WTC11 (cell line): ENCODE measurements at regions not wholly inside any gene's neighbourhood (a gene's known extent, or its start where the extent isn't known, plus 50 kb on each side); places are given as distances from the start of the nearest gene placed in this dataset.

Experiments used
- ATAC-seq: fragments of 200-7000 bp; cut with Tn5 transposase; 2 replicates; pipeline ENCODE4 v1.10.0; 2021; ENCODE audit warnings: mild to moderate bottlenecking, moderate library complexity
- CTCF ChIA-PET: fragments of 300-600 bp; sonication (Branson Sonifier 250); formaldehyde crosslinking; loops from one replicate; lab custom pipeline; 2021; ENCODE audit warnings: antibody characterized with exemption; lab: Charles Lee
- POLR2A ChIA-PET: fragments of 350-600 bp; sonication (Branson Sonifier 250); formaldehyde crosslinking; loops from one replicate; lab custom pipeline; 2021; ENCODE audit warnings: antibody characterized with exemption; lab: Charles Lee
- DNase-seq: peaks from one replicate; pipeline ENCODE4 v3.0.0; 2021; ENCODE audit warnings: low spot score
- H3K27ac Mint-ChIP-seq: 2 replicates; pipeline ENCODE4 v1.8.0; 2021; ENCODE audit warnings: mixed read lengths
- H3K27me3 Mint-ChIP-seq: 2 replicates; pipeline ENCODE4 v1.8.0; 2021; ENCODE audit warnings: low read depth, mild to moderate bottlenecking, moderate library complexity, mixed read lengths
- H3K36me3 Mint-ChIP-seq: 2 replicates; pipeline ENCODE4 v1.8.0; 2021; ENCODE audit warnings: mixed read lengths
- H3K4me1 Mint-ChIP-seq: 2 replicates; pipeline ENCODE4 v1.8.0; 2022; ENCODE audit warnings: mixed read lengths
- H3K4me3 Mint-ChIP-seq: 2 replicates; pipeline ENCODE4 v1.8.0; 2021; ENCODE audit warnings: mild to moderate bottlenecking, moderate library complexity, mixed read lengths
- H3K9me3 Mint-ChIP-seq: 2 replicates; pipeline ENCODE4 v1.8.0; 2021; ENCODE audit warnings: mixed read lengths
- ATF1 ChIP-seq: sonication (generic); formaldehyde crosslinking; IDR thresholded peaks from 2 replicates; pipeline ENCODE4 v1.8.1; 2023; ENCODE audit warnings: mild to moderate bottlenecking, moderate library complexity, missing genetic modification reagents
- ESRRA ChIP-seq: sonication (generic); formaldehyde crosslinking; IDR thresholded peaks from 2 replicates; pipeline ENCODE4 v1.8.1; 2022; ENCODE audit warnings: mild to moderate bottlenecking, missing genetic modification reagents, borderline replicate concordance
- GTF2I ChIP-seq: fragments of 250-450 bp; sonication (Bioruptor Pico); conservative IDR thresholded peaks from 2 replicates; pipeline ENCODE4 v1.4.0; 2021; ENCODE audit warnings: mild to moderate bottlenecking
- IRF2 ChIP-seq: sonication (generic); formaldehyde crosslinking; IDR thresholded peaks from 2 replicates; pipeline ENCODE4 v1.8.0; 2022; ENCODE audit warnings: low read depth, missing genetic modification reagents, borderline replicate concordance
- MXD4 ChIP-seq: fragments of 250-450 bp; sonication (Bioruptor Pico); IDR thresholded peaks from 2 replicates; pipeline ENCODE4 v1.8.0; 2021; ENCODE audit warnings: mild to moderate bottlenecking, moderate library complexity, borderline replicate concordance
- NR1H2 ChIP-seq: sonication (generic); formaldehyde crosslinking; IDR thresholded peaks from 2 replicates; pipeline ENCODE4 v1.9.0; 2021; ENCODE audit warnings: mild to moderate bottlenecking, moderate library complexity, missing genetic modification reagents
- NR2C2 ChIP-seq: sonication (generic); formaldehyde crosslinking; IDR thresholded peaks from 2 replicates; pipeline ENCODE4 v1.8.0; 2022; ENCODE audit warnings: mild to moderate bottlenecking, missing genetic modification reagents
- PRRX2 ChIP-seq: fragments of 250-450 bp; sonication (Bioruptor Pico); IDR thresholded peaks from 2 replicates; pipeline ENCODE4 v1.8.0; 2021; ENCODE audit warnings: mild to moderate bottlenecking
- SMAD3 ChIP-seq: sonication (generic); formaldehyde crosslinking; IDR thresholded peaks from 2 replicates; pipeline ENCODE4 v1.8.0; 2022; ENCODE audit warnings: missing genetic modification reagents, mild to moderate bottlenecking, borderline replicate concordance
- ZNF219 ChIP-seq: sonication (generic); formaldehyde crosslinking; IDR thresholded peaks from 2 replicates; pipeline ENCODE4 v1.8.0; 2023; ENCODE audit warnings: missing genetic modification reagents, mild to moderate bottlenecking, borderline replicate concordance
- ZNF232 ChIP-seq: sonication (generic); formaldehyde crosslinking; IDR thresholded peaks from 2 replicates; pipeline ENCODE4 v1.8.0; 2022; ENCODE audit warnings: mild to moderate bottlenecking, missing genetic modification reagents
- ZNF317 ChIP-seq: sonication (generic); formaldehyde crosslinking; IDR thresholded peaks from 2 replicates; pipeline ENCODE4 v1.8.1; 2023; ENCODE audit warnings: low read depth, mild to moderate bottlenecking, moderate library complexity, missing genetic modification reagents, borderline replicate concordance
- ZNF396 ChIP-seq: fragments of 250-450 bp; sonication (Bioruptor Pico); IDR thresholded peaks from 2 replicates; pipeline ENCODE4 v1.8.0; 2021; ENCODE audit warnings: mild to moderate bottlenecking, moderate library complexity, borderline replicate concordance
- TF ChIP-seq, protein P1 (sequence below): sonication (generic); formaldehyde crosslinking; IDR thresholded peaks from 2 replicates; pipeline ENCODE4 v1.8.1; 2023; ENCODE audit warnings: mild to moderate bottlenecking, missing genetic modification reagents, borderline replicate concordance
- TF ChIP-seq, protein P2 (sequence below): sonication (generic); formaldehyde crosslinking; IDR thresholded peaks from 2 replicates; pipeline ENCODE4 v1.8.1; 2022; ENCODE audit warnings: mild to moderate bottlenecking, moderate library complexity, missing genetic modification reagents
- TF ChIP-seq, protein P3 (sequence below): sonication (generic); formaldehyde crosslinking; IDR thresholded peaks from 2 replicates; pipeline ENCODE4 v1.8.1; 2022; ENCODE audit warnings: low read depth, missing genetic modification reagents, borderline replicate concordance
- TF ChIP-seq, protein P4 (sequence below): sonication (generic); formaldehyde crosslinking; conservative IDR thresholded peaks from 2 replicates; pipeline ENCODE4 v1.8.1; 2023; ENCODE audit warnings: mild to moderate bottlenecking, low read depth, missing genetic modification reagents, moderate library complexity
- TF ChIP-seq, protein P5 (sequence below): fragments of 250-450 bp; sonication (Bioruptor Pico); IDR thresholded peaks from 2 replicates; pipeline ENCODE4 v1.8.0; 2021; ENCODE audit warnings: mild to moderate bottlenecking

DNA sequence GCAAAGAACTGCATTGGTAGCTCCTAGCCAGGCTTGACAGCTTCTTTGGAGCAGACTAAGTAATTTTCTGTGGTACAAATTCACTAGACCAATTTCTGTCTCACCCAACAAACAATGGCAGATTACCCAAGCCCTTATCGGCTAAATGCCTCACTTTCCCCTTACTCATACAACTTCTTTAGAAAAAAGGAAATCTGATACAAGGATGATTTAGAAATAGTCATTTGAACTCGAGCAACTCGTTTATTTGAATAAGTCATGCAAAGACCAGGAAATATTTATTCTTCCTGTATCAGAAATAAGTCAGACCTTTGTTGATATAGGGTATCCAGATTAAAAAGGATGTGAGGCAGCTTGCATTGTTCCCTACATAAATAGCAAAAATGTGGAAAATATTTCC, 170.4 kb upstream of the CDH6 start (continued):
- TF ChIP-seq, protein P1, sequence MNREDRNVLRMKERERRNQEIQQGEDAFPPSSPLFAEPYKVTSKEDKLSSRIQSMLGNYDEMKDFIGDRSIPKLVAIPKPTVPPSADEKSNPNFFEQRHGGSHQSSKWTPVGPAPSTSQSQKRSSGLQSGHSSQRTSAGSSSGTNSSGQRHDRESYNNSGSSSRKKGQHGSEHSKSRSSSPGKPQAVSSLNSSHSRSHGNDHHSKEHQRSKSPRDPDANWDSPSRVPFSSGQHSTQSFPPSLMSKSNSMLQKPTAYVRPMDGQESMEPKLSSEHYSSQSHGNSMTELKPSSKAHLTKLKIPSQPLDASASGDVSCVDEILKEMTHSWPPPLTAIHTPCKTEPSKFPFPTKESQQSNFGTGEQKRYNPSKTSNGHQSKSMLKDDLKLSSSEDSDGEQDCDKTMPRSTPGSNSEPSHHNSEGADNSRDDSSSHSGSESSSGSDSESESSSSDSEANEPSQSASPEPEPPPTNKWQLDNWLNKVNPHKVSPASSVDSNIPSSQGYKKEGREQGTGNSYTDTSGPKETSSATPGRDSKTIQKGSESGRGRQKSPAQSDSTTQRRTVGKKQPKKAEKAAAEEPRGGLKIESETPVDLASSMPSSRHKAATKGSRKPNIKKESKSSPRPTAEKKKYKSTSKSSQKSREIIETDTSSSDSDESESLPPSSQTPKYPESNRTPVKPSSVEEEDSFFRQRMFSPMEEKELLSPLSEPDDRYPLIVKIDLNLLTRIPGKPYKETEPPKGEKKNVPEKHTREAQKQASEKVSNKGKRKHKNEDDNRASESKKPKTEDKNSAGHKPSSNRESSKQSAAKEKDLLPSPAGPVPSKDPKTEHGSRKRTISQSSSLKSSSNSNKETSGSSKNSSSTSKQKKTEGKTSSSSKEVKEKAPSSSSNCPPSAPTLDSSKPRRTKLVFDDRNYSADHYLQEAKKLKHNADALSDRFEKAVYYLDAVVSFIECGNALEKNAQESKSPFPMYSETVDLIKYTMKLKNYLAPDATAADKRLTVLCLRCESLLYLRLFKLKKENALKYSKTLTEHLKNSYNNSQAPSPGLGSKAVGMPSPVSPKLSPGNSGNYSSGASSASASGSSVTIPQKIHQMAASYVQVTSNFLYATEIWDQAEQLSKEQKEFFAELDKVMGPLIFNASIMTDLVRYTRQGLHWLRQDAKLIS (CRISPR knock-in tag): no peak
- no peak for TF ChIP-seq ZNF219 (CRISPR knock-in tag)
- TF ChIP-seq, protein P2, sequence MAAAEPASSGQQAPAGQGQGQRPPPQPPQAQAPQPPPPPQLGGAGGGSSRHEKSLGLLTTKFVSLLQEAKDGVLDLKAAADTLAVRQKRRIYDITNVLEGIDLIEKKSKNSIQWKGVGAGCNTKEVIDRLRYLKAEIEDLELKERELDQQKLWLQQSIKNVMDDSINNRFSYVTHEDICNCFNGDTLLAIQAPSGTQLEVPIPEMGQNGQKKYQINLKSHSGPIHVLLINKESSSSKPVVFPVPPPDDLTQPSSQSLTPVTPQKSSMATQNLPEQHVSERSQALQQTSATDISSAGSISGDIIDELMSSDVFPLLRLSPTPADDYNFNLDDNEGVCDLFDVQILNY (CRISPR knock-in tag): no peak
- TF ChIP-seq ZNF232 (CRISPR knock-in tag): no peak
- TF ChIP-seq, protein P3, sequence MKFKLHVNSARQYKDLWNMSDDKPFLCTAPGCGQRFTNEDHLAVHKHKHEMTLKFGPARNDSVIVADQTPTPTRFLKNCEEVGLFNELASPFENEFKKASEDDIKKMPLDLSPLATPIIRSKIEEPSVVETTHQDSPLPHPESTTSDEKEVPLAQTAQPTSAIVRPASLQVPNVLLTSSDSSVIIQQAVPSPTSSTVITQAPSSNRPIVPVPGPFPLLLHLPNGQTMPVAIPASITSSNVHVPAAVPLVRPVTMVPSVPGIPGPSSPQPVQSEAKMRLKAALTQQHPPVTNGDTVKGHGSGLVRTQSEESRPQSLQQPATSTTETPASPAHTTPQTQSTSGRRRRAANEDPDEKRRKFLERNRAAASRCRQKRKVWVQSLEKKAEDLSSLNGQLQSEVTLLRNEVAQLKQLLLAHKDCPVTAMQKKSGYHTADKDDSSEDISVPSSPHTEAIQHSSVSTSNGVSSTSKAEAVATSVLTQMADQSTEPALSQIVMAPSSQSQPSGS (CRISPR knock-in tag): no peak
- no peak for TF ChIP-seq ESRRA (CRISPR knock-in tag)
- TF ChIP-seq, protein P4, sequence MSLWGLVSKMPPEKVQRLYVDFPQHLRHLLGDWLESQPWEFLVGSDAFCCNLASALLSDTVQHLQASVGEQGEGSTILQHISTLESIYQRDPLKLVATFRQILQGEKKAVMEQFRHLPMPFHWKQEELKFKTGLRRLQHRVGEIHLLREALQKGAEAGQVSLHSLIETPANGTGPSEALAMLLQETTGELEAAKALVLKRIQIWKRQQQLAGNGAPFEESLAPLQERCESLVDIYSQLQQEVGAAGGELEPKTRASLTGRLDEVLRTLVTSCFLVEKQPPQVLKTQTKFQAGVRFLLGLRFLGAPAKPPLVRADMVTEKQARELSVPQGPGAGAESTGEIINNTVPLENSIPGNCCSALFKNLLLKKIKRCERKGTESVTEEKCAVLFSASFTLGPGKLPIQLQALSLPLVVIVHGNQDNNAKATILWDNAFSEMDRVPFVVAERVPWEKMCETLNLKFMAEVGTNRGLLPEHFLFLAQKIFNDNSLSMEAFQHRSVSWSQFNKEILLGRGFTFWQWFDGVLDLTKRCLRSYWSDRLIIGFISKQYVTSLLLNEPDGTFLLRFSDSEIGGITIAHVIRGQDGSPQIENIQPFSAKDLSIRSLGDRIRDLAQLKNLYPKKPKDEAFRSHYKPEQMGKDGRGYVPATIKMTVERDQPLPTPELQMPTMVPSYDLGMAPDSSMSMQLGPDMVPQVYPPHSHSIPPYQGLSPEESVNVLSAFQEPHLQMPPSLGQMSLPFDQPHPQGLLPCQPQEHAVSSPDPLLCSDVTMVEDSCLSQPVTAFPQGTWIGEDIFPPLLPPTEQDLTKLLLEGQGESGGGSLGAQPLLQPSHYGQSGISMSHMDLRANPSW (CRISPR knock-in tag): no peak
- no peak for TF ChIP-seq NR2C2 (CRISPR knock-in tag)
- no peak for TF ChIP-seq IRF2 (CRISPR knock-in tag)
- TF ChIP-seq ZNF396 (CRISPR knock-in tag): no peak
- TF ChIP-seq PRRX2: no peak
- TF ChIP-seq, protein P5, sequence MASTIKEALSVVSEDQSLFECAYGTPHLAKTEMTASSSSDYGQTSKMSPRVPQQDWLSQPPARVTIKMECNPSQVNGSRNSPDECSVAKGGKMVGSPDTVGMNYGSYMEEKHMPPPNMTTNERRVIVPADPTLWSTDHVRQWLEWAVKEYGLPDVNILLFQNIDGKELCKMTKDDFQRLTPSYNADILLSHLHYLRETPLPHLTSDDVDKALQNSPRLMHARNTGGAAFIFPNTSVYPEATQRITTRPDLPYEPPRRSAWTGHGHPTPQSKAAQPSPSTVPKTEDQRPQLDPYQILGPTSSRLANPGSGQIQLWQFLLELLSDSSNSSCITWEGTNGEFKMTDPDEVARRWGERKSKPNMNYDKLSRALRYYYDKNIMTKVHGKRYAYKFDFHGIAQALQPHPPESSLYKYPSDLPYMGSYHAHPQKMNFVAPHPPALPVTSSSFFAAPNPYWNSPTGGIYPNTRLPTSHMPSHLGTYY (CRISPR knock-in tag): no peak
- no peak for TF ChIP-seq SMAD3
- TF ChIP-seq ATF1 (CRISPR knock-in tag): no peak
- no peak for TF ChIP-seq ZNF317 (CRISPR knock-in tag)
- TF ChIP-seq, all 79 proteins: peak for 0

DNA sequence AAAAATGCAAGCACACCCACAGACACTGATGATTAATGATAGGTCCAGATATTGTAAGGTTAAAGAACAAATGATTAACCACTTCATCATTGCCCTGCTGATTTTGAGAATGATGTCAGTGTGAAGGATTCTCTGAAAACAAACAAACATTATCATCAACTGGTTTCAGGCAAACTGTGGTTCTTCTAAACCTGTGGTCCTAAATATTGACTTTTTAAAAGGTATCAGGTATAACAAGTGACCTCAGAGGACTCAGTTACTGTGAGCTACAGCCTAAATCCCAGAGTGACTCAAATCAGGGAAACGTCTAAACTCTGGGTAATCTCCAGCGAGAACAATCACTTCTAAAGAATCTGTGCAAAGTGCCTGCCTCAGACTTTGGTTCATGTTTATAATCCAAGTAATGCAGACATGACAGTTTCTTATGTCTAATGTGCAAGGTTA, 172.3 kb upstream of the CDH6 start:
- DNase-seq (no peak), ATAC-seq (no peak)
- POLR2A ChIA-PET: no interaction called here
- Mint-ChIP-seq H3K4me1 (peaks cover 13% of the 10 kb centered on the region), H3K27ac (no peak overlapping the region), H3K4me3 (no peak overlapping the region), H3K27me3 (no peaks in the 10 kb centered on the region), H3K9me3 (no peaks in the 10 kb centered on the region), H3K36me3 (no peaks in the 10 kb centered on the region)
- CTCF ChIA-PET: no interaction called here
- TF ChIP-seq NR1H2 (CRISPR knock-in tag) (no peak), IRF2 (CRISPR knock-in tag) (no peak), GTF2I (no peak), MXD4 (CRISPR knock-in tag) (no peak), ZNF232 (CRISPR knock-in tag) (no peak)
- TF ChIP-seq, protein P5 (CRISPR knock-in tag): no peak
